ENCODE measurements at regions not wholly inside any gene's neighbourhood (a gene's known extent, or its start where the extent isn't known, plus 50 kb on each side); places are given as distances from the start of the nearest gene placed in this dataset.
"Not testable (repeated sequence)": the region's sequence is repeated elsewhere in the genome, so short reads cannot be mapped to it uniquely, and the experiment has no call there.

DNA sequence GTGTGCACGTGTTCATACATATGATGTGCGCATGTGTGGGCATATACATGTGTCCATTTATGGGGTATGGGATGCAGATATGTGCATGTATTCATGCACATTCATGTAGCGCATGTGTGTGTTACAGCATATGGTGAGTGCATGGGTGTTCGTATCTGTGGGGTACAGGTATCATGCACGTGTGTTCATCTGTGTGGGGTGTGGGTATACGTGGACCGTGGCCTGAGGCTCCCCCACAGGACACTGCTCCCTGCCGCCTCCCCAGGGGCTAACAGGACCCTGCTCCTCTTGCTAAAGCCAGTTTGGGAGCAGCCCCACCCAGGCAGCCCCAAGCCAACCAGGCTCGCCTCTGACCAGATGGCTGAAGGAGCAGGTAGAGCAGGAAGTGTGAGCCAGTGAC, 213.4 kb upstream of the POTEB2 start:
- TF ChIP-seq, protein P1, sequence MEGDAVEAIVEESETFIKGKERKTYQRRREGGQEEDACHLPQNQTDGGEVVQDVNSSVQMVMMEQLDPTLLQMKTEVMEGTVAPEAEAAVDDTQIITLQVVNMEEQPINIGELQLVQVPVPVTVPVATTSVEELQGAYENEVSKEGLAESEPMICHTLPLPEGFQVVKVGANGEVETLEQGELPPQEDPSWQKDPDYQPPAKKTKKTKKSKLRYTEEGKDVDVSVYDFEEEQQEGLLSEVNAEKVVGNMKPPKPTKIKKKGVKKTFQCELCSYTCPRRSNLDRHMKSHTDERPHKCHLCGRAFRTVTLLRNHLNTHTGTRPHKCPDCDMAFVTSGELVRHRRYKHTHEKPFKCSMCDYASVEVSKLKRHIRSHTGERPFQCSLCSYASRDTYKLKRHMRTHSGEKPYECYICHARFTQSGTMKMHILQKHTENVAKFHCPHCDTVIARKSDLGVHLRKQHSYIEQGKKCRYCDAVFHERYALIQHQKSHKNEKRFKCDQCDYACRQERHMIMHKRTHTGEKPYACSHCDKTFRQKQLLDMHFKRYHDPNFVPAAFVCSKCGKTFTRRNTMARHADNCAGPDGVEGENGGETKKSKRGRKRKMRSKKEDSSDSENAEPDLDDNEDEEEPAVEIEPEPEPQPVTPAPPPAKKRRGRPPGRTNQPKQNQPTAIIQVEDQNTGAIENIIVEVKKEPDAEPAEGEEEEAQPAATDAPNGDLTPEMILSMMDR (IDR thresholded peaks at IDR 0.05): not testable (repeated sequence)
- TF ChIP-seq NR3C1 (IDR thresholded peaks at IDR 0.05): not testable (repeated sequence)

Measured in A549 (cell line).